GM23338 (cell line): ENCODE measurements at regions not wholly inside any gene's neighbourhood (a gene's known extent, or its start where the extent isn't known, plus 50 kb on each side); places are given as distances from the start of the nearest gene placed in this dataset.

Experiments
- ATAC-seq: fragments of 200-7000 bp; cut with Tn5 transposase; 3 replicates; pipeline ENCODE4 v1.9.1; 2020
- DNase-seq: peaks from one replicate; pipeline ENCODE4 v3.0.0-alpha.2; 2015; ENCODE audit warnings: low spot score
- H2AFZ ChIP-seq: fragments of 200-600 bp; sonication (generic); 2 replicates; pipeline ENCODE4 v1.8.0; 2016; ENCODE audit warnings: antibody characterized with exemption, mild to moderate bottlenecking, moderate library complexity
- H3F3A ChIP-seq: fragments of 200-600 bp; sonication (generic); replicated peaks from 2 replicates; pipeline ENCODE4 v1.8.0; 2017; ENCODE audit warnings: antibody characterized with exemption, mixed run types, low read depth
- H3K27ac ChIP-seq: fragments of 200-600 bp; sonication (generic); 2 replicates; pipeline ENCODE4 v1.6.1; 2016; ENCODE audit warnings: low read depth
- H3K27me3 ChIP-seq: fragments of 200-600 bp; sonication (generic); 2 replicates; pipeline ENCODE4 v1.8.0; 2016; ENCODE audit warnings: mild to moderate bottlenecking, mixed run types, moderate library complexity; ENCODE audit not compliant: insufficient read depth
- H3K36me3 ChIP-seq: fragments of 200-600 bp; sonication (generic); 2 replicates; pipeline ENCODE4 v1.8.0; 2016; ENCODE audit warnings: mild to moderate bottlenecking; ENCODE audit not compliant: insufficient read depth
- H3K4me1 ChIP-seq: fragments of 200-600 bp; sonication (generic); 2 replicates; pipeline ENCODE4 v1.8.0; 2016; ENCODE audit warnings: mild to moderate bottlenecking, moderate library complexity; ENCODE audit not compliant: insufficient read depth
- H3K4me2 ChIP-seq: fragments of 200-600 bp; sonication (generic); 2 replicates; pipeline ENCODE4 v1.7.1; 2017; ENCODE audit warnings: mixed run types
- H3K4me3 ChIP-seq: fragments of 200-600 bp; sonication (generic); 2 replicates; pipeline ENCODE4 v1.6.1; 2016; ENCODE audit warnings: mixed run types
- H3K79me2 ChIP-seq: fragments of 200-600 bp; sonication (generic); replicated peaks from 2 replicates; pipeline ENCODE4 v1.8.0; 2017; ENCODE audit warnings: mild to moderate bottlenecking; ENCODE audit not compliant: insufficient read depth
- H3K9me2 ChIP-seq: fragments of 200-600 bp; sonication (generic); 2 replicates; pipeline ENCODE4 v1.8.0; 2017; ENCODE audit not compliant: insufficient read depth
- H4K20me1 ChIP-seq: fragments of 200-600 bp; sonication (generic); replicated peaks from 2 replicates; pipeline ENCODE4 v1.8.0; 2017; ENCODE audit warnings: mild to moderate bottlenecking; ENCODE audit not compliant: insufficient read depth
- H3K27ac Mint-ChIP-seq: 2 replicates; pipeline ENCODE4 v1.8.0; 2020; ENCODE audit warnings: inconsistent platforms, mild to moderate bottlenecking, moderate library complexity, mixed read lengths
- H3K27me3 Mint-ChIP-seq: 3 replicates; pipeline ENCODE4 v1.8.0; 2022; ENCODE audit warnings: low read depth, mild to moderate bottlenecking, moderate library complexity, mixed read lengths, inconsistent platforms; ENCODE audit not compliant: insufficient read depth, poor library complexity
- H3K36me3 Mint-ChIP-seq: 3 replicates; pipeline ENCODE4 v1.8.0; 2021; ENCODE audit warnings: low read depth, mild to moderate bottlenecking, inconsistent platforms, moderate library complexity, mixed read lengths
- H3K4me1 Mint-ChIP-seq: 3 replicates; pipeline ENCODE4 v1.8.0; 2020; ENCODE audit warnings: mild to moderate bottlenecking, inconsistent platforms, mixed read lengths
- H3K4me3 Mint-ChIP-seq: 3 replicates; pipeline ENCODE4 v1.8.0; 2021; ENCODE audit warnings: moderate library complexity, mild to moderate bottlenecking, inconsistent platforms, mixed read lengths
- H3K9me3 Mint-ChIP-seq: 3 replicates; pipeline ENCODE4 v1.8.0; 2020; ENCODE audit warnings: moderate library complexity, mild to moderate bottlenecking, inconsistent platforms, mixed read lengths
- CREB1 ChIP-seq: fragments of 250-450 bp; sonication (Bioruptor Pico); IDR thresholded peaks from 2 replicates; pipeline ENCODE4 v1.5.0; 2020; ENCODE audit warnings: low read depth, mild to moderate bottlenecking, moderate library complexity
- CTCF ChIP-seq, 2 experiments: fragments of 200-600 bp in 1 of 2; sonication (generic) in 1 of 2; conservative IDR thresholded peaks; 2 replicates each; pipeline versions ENCODE4 v1.5.1 to v1.6.1; 2016 to 2017; ENCODE audit warnings: antibody characterized with exemption in 2 of 2, low read depth in 2 of 2, mild to moderate bottlenecking in 2 of 2, moderate library complexity in 1 of 2
- ETS1 ChIP-seq: IDR thresholded peaks from 2 replicates; pipeline ENCODE4 v1.6.1; 2016; ENCODE audit warnings: antibody characterized with exemption
- EZH2 ChIP-seq: fragments of 200-600 bp; sonication (generic); IDR thresholded peaks from one replicate; pipeline ENCODE4 v1.8.0; 2017; ENCODE audit warnings: antibody characterized with exemption, mild to moderate bottlenecking, low read depth; ENCODE audit not compliant: unreplicated experiment
- EZH2phosphoT487 ChIP-seq: fragments of 200-600 bp; sonication (generic); IDR thresholded peaks from one replicate; pipeline ENCODE4 v1.8.1; 2018; ENCODE audit warnings: antibody characterized with exemption; ENCODE audit not compliant: unreplicated experiment
- JUNB ChIP-seq: IDR thresholded peaks from one replicate; pipeline ENCODE4 v1.6.1; 2016; ENCODE audit warnings: antibody characterized with exemption; ENCODE audit not compliant: unreplicated experiment
- NANOG ChIP-seq: IDR thresholded peaks from 2 replicates; pipeline ENCODE4 v1.6.1; 2016; ENCODE audit warnings: antibody characterized with exemption, borderline replicate concordance
- POLR2AphosphoS5 ChIP-seq: IDR thresholded peaks from 2 replicates; pipeline ENCODE4 v1.6.1; 2016; ENCODE audit warnings: antibody characterized with exemption, low read depth
- REST ChIP-seq: IDR thresholded peaks from one replicate; pipeline ENCODE4 v1.6.1; 2018; ENCODE audit warnings: antibody characterized with exemption; ENCODE audit not compliant: unreplicated experiment
- STAT1 ChIP-seq: IDR thresholded peaks from one replicate; pipeline ENCODE4 v1.6.1; 2016; ENCODE audit warnings: antibody characterized with exemption; ENCODE audit not compliant: unreplicated experiment
- ZNF114 ChIP-seq: fragments of 250-450 bp; sonication (Bioruptor Pico); IDR thresholded peaks from 2 replicates; pipeline ENCODE4 v1.5.0; 2020; ENCODE audit warnings: mild to moderate bottlenecking, moderate library complexity
- ZNF331 ChIP-seq: fragments of 250-450 bp; sonication (Bioruptor Pico); IDR thresholded peaks from 2 replicates; pipeline ENCODE4 v1.5.0; 2020; ENCODE audit warnings: low read depth, mild to moderate bottlenecking, moderate library complexity
- ZNF462 ChIP-seq: fragments of 250-450 bp; sonication (Bioruptor Pico); IDR thresholded peaks from 2 replicates; pipeline ENCODE4 v1.5.0; 2020; ENCODE audit warnings: mild to moderate bottlenecking, moderate library complexity

- H3K27me3 ChIP-seq: no peaks in the 10 kb centered on the region
- no peak overlapping the region for H3K27ac Mint-ChIP-seq
- no peak for ATAC-seq
These were observed 278.8 kb downstream of the PSAT1 start for GRCh38 chr9:78575771-78576170.

More at GRCh38 chr9:78575771-78576170, 278.8 kb downstream of the PSAT1 start:
- H3K79me2 ChIP-seq: no peaks in the 10 kb centered on the region
- peaks cover 38% of the 10 kb centered on the region for H3K4me1 Mint-ChIP-seq
- no peaks in the 10 kb centered on the region for H3K36me3 Mint-ChIP-seq
- H3K4me1 ChIP-seq: peaks cover 32% of the 10 kb centered on the region
- no peak overlapping the region for H3K4me3 Mint-ChIP-seq
- H3K9me3 Mint-ChIP-seq: no peaks in the 10 kb centered on the region
- no peaks in the 10 kb centered on the region for H4K20me1 ChIP-seq
- no peak overlapping the region for H3K27ac ChIP-seq
- 0 out of 2 replicates have a peak overlapping the region, but pooled peaks have one; percentile 23 for H3K4me2 ChIP-seq
- no peaks in the 10 kb centered on the region for H3F3A ChIP-seq
- peaks cover 7% of the 10 kb centered on the region for H3K27me3 Mint-ChIP-seq
- no peaks in the 10 kb centered on the region for H3K36me3 ChIP-seq
- TF ChIP-seq ETS1 (no peak), POLR2AphosphoS5 (no peak), EZH2 (no peak), ZNF331 (CRISPR knock-in tag) (no peak), ZNF462 (CRISPR knock-in tag) (no peak), NANOG (no peak), REST (no peak), JUNB (no peak), ZNF114 (CRISPR knock-in tag) (no peak), STAT1 (no peak), EZH2phosphoT487 (no peak), CREB1 (CRISPR knock-in tag) (no peak), CTCF (conservative IDR thresholded peaks at IDR 0.05; ENCODE audit: low read depth in 2 of 2) (no peak)
- DNase-seq: no peak
- no peak overlapping the region for H2AFZ ChIP-seq
- no peaks in the 10 kb centered on the region for H3K9me2 ChIP-seq
- H3K4me3 ChIP-seq: no peak overlapping the region
